Femur (tissue), 1 donor: ENCODE measurements at regions not wholly inside any gene's neighbourhood (a gene's known extent, or its start where the extent isn't known, plus 50 kb on each side); places are given as distances from the start of the nearest gene placed in this dataset.
"Not testable (repeated sequence)": the region's sequence is repeated elsewhere in the genome, so short reads cannot be mapped to it uniquely, and the experiment has no call there.

Experiments used
- DNase-seq: peaks from one replicate; pipeline ENCODE4 v3.0.0-alpha.2; 2017

GRCh38 chr4:184907810-184908209 is 82.0 kb upstream of the ACSL1 start:
- DNase-seq = no peak

- peak; percentile 50 for DNase-seq
Measured at GRCh38 chr4:184911310-184911709, 85.5 kb upstream of the ACSL1 start.

- DNase-seq = no peak
Measured at GRCh38 chr4:184913356-184914143, 87.8 kb upstream of the ACSL1 start.

- DNase-seq = not testable (repeated sequence)
Measured at GRCh38 chr4:184918799-184919198, 93.0 kb upstream of the ACSL1 start.

- DNase-seq = no peak
Measured at GRCh38 chr4:184921456-184921855, 95.7 kb upstream of the ACSL1 start.

- no peak for DNase-seq
Measured at GRCh38 chr4:184922301-184922700, 96.0 kb upstream of the HELT start.

- no peak for DNase-seq
Measured at GRCh38 chr4:184924516-184924915, 93.8 kb upstream of the HELT start.

GRCh38 chr4:184929476-184929875 is 88.8 kb upstream of the HELT start:
- no peak for DNase-seq

- no peak for DNase-seq
Measured at GRCh38 chr4:184930026-184930425, 88.3 kb upstream of the HELT start.

GRCh38 chr4:184932343-184932742 is 85.9 kb upstream of the HELT start:
- no peak for DNase-seq

- DNase-seq = no peak
Measured at GRCh38 chr4:184933311-184933710, 85.0 kb upstream of the HELT start.

- no peak for DNase-seq
Measured at GRCh38 chr4:184934184-184934583, 84.1 kb upstream of the HELT start.

GRCh38 chr4:184934961-184935360 is 83.3 kb upstream of the HELT start:
- no peak for DNase-seq

GRCh38 chr4:184936071-184936470 is 82.2 kb upstream of the HELT start:
- no peak for DNase-seq

GRCh38 chr4:184937030-184937710 is 81.1 kb upstream of the HELT start:
- DNase-seq = no peak

- DNase-seq = no peak
Measured at GRCh38 chr4:184937745-184938144, 80.5 kb upstream of the HELT start.

- DNase-seq = no peak
Measured at GRCh38 chr4:184938871-184939270, 79.4 kb upstream of the HELT start.

GRCh38 chr4:184939978-184940377 is 78.3 kb upstream of the HELT start:
- no peak for DNase-seq

GRCh38 chr4:184940500-184940899 is 77.8 kb upstream of the HELT start:
- DNase-seq = no peak

- no peak for DNase-seq
Measured at GRCh38 chr4:184941671-184942418, 76.4 kb upstream of the HELT start.

GRCh38 chr4:184942444-184943425 is 75.6 kb upstream of the HELT start:
- DNase-seq = no peak

GRCh38 chr4:184949020-184949419 is 69.3 kb upstream of the HELT start:
- no peak for DNase-seq
